ENCODE measurements at regions not wholly inside any gene's neighbourhood (a gene's known extent, or its start where the extent isn't known, plus 50 kb on each side); places are given as distances from the start of the nearest gene placed in this dataset.

GRCh38 chr3:87126321-87126720 is 100.8 kb upstream of the CHMP2B start:
- no peak for TF ChIP-seq CTCF (IDR thresholded peaks at IDR 0.05)
- TF ChIP-seq EP300 (IDR thresholded peaks at IDR 0.05), result no peak
